ENCODE measurements at regions not wholly inside any gene's neighbourhood (a gene's known extent, or its start where the extent isn't known, plus 50 kb on each side); places are given as distances from the start of the nearest gene placed in this dataset.

DNA sequence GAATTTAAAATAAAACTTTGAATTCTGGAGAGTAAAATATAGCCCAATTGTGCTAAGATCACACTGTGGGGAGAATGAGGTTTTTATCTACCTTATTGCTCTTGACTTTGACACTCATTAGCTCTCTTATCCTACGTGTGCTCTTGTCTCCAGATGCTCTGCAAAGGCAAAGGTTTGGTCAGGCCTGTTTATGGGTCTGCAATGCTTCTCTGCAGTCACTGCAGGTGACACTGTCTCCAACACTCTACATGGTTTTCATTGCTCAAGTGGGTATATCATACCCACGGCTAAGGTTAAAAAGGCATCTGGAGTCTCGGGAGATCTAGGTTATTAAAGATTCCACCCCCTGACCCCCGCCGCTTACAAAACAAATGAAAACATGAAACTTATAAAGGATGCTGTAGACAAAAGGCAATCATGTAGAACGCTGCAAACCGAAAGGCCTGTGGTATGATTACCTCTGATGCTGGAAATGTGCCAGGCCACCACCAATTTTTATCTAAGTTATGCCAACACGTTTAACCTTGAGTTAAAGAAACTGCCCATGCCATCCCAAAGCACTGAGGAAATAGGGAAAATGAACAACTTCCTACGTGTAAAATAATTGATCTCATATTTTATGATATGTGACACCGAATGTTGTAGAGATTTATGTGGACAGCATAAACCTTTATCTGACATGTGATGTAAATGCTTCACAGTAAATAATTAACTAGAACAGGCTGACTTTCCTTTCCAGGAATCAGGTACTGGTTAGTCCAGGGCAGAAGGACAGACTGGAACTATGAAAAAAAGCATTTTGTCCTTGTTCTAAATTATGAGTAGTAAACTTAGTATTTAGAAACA, 238.2 kb upstream of the NOX3 start:
- TF ChIP-seq MXI1 (IDR thresholded peaks at IDR 0.05; ENCODE audit: borderline replicate concordance, low read depth, low read length) (no peak), SMC3 (IDR thresholded peaks at IDR 0.05; ENCODE audit: low read depth, low read length) (no peak), CHD1 (IDR thresholded peaks at IDR 0.05; ENCODE audit: low read depth, low read length) (no peak), NFE2L2 (IDR thresholded peaks at IDR 0.05; ENCODE audit: low read depth, low read length) (no peak), POLR2A (IDR thresholded peaks at IDR 0.05; ENCODE audit: low read depth, low read length) (no peak), CEBPB (IDR thresholded peaks at IDR 0.05; ENCODE audit: low read depth, low read length) (no peak), MAZ (IDR thresholded peaks at IDR 0.05; ENCODE audit: borderline replicate concordance, low read depth, low read length) (no peak), RCOR1 (IDR thresholded peaks at IDR 0.05; ENCODE audit: insufficient replicate concordance, low read length) (no peak), MAFK (IDR thresholded peaks at IDR 0.05; ENCODE audit: low read depth, low read length) (no peak), BHLHE40 (IDR thresholded peaks at IDR 0.05; ENCODE audit: low read depth, low read length) (no peak), ELK1 (IDR thresholded peaks at IDR 0.05; ENCODE audit: borderline replicate concordance, low read depth, low read length) (no peak), FOS (IDR thresholded peaks at IDR 0.05; ENCODE audit: low read depth, low read length) (no peak), RAD21 (IDR thresholded peaks at IDR 0.05; ENCODE audit: low read length) (no peak), RFX5 (IDR thresholded peaks at IDR 0.05; ENCODE audit: low read depth, low read length) (no peak)
- TF ChIP-seq, protein P1, sequence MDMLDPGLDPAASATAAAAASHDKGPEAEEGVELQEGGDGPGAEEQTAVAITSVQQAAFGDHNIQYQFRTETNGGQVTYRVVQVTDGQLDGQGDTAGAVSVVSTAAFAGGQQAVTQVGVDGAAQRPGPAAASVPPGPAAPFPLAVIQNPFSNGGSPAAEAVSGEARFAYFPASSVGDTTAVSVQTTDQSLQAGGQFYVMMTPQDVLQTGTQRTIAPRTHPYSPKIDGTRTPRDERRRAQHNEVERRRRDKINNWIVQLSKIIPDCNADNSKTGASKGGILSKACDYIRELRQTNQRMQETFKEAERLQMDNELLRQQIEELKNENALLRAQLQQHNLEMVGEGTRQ (IDR thresholded peaks at IDR 0.05; ENCODE audit: low read depth, low read length) = no peak
- TF ChIP-seq, protein P2, sequence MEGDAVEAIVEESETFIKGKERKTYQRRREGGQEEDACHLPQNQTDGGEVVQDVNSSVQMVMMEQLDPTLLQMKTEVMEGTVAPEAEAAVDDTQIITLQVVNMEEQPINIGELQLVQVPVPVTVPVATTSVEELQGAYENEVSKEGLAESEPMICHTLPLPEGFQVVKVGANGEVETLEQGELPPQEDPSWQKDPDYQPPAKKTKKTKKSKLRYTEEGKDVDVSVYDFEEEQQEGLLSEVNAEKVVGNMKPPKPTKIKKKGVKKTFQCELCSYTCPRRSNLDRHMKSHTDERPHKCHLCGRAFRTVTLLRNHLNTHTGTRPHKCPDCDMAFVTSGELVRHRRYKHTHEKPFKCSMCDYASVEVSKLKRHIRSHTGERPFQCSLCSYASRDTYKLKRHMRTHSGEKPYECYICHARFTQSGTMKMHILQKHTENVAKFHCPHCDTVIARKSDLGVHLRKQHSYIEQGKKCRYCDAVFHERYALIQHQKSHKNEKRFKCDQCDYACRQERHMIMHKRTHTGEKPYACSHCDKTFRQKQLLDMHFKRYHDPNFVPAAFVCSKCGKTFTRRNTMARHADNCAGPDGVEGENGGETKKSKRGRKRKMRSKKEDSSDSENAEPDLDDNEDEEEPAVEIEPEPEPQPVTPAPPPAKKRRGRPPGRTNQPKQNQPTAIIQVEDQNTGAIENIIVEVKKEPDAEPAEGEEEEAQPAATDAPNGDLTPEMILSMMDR (conservative IDR thresholded peaks at IDR 0.05; ENCODE audit: low read depth, low read length) = no peak
- H2BK15ac ChIP-seq (ENCODE audit: low read depth, low read length) = no peak overlapping the region
- H3K9me3 ChIP-seq (ENCODE audit: control insufficient read depth, insufficient read depth, low read length) = no peaks in the 10 kb centered on the region
- in situ Hi-C loops (cut with MboI; ENCODE audit: low sequenced_read_pairs) (no loop called here), dilution Hi-C loops (cut with HindIII; ENCODE audit: low sequenced_read_pairs, unreplicated experiment) (no loop called here), intact Hi-C loops (cut with micrococcal nuclease) (no loop called here)
- H4K5ac ChIP-seq (ENCODE audit: low read depth, low read length) = no peak overlapping the region
- H4K20me1 ChIP-seq (ENCODE audit: insufficient read depth, low read length) = no peaks in the 10 kb centered on the region
- no peak overlapping the region for H2AFZ ChIP-seq (replicated peaks; ENCODE audit: low read length, poor library complexity)
- no peaks in the 10 kb centered on the region for H3K9me1 ChIP-seq (ENCODE audit: insufficient read depth, low read length)
- ATAC-seq (ENCODE audit: low read depth) (no peak), DNase-seq (no peak)
- H3K36me3 ChIP-seq (ENCODE audit: control insufficient read depth, insufficient read depth, low read length) = no peaks in the 10 kb centered on the region
- no peak overlapping the region for H2AK9ac ChIP-seq (replicated peaks; ENCODE audit: low read depth, low read length, poor library complexity)
- H4K8ac ChIP-seq (ENCODE audit: low read depth in 2 of 2, low read length in 2 of 2) = no peak overlapping the region
- no peak overlapping the region for H3K4me2 ChIP-seq (ENCODE audit: low read depth, low read length)
- no peaks in the 10 kb centered on the region for H3K79me1 ChIP-seq (ENCODE audit: low read depth in 1 of 2, low read length in 2 of 2)
- H2BK120ac ChIP-seq (ENCODE audit: low read depth, low read length) = no peak overlapping the region
- H3K56ac ChIP-seq (ENCODE audit: extremely low read depth, insufficient read depth, low read length) = no peak overlapping the region
- H3K9ac ChIP-seq (ENCODE audit: low read depth, low read length) = no peak overlapping the region
- no peak overlapping the region for H3K27ac ChIP-seq (ENCODE audit: insufficient read depth, low read length)
- H3K18ac ChIP-seq (ENCODE audit: low read depth, low read length) = no peak overlapping the region
- POLR2A ChIA-PET (ENCODE audit: unreplicated experiment) = no interaction called here
- no CpG with 5 or more reads among the region's 10 CpGs for WGBS, 2 experiments (ENCODE audit: extremely low coverage in 2 of 2, insufficient read length in 1 of 2)
- no peak overlapping the region for H3K4me3 ChIP-seq (ENCODE audit: insufficient read depth, low read depth, low read length)
- no peak overlapping the region for H3K14ac ChIP-seq (replicated peaks; ENCODE audit: low read depth, low read length)
- H3K4me1 ChIP-seq (ENCODE audit: control insufficient read depth, insufficient read depth, low read length) = no peaks in the 10 kb centered on the region
- H4K91ac ChIP-seq (ENCODE audit: insufficient read depth, low read depth, low read length) = no peak overlapping the region
- H3K4ac ChIP-seq (ENCODE audit: low read depth, low read length) = no peak overlapping the region
- CTCF ChIA-PET = interaction anchor here (0.7 kb wide), 1 partner anchor 11 kb away, joined by 6 read pairs; no protein-coding TSS in a partner anchor
- no peak overlapping the region for H2BK20ac ChIP-seq (ENCODE audit: low read depth, low read length)
- H2BK5ac ChIP-seq (ENCODE audit: low read depth, low read length, poor library complexity, severe bottlenecking) = no peak overlapping the region
- no peak overlapping the region for H3K23ac ChIP-seq (ENCODE audit: low read depth, low read length)
- H2AK5ac ChIP-seq (ENCODE audit: low read depth, low read length) = no peak overlapping the region
- H3K27me3 ChIP-seq (ENCODE audit: control insufficient read depth, insufficient read depth, low read length) = no peaks in the 10 kb centered on the region
- no TSS peak for BruUV-seq (replicated peaks)
